KMS-11 (cell line): ENCODE measurements at regions not wholly inside any gene's neighbourhood (a gene's known extent, or its start where the extent isn't known, plus 50 kb on each side); places are given as distances from the start of the nearest gene placed in this dataset.

Experiments
- H2AFZ ChIP-seq: fragments of 200-600 bp; sonication (generic); 2 replicates; pipeline ENCODE4 v1.6.1; 2016; ENCODE audit warnings: antibody characterized with exemption, mixed run types, low read depth
- H3K27ac ChIP-seq: fragments of 200-600 bp; sonication (generic); 2 replicates; pipeline ENCODE4 v1.6.1; 2016; ENCODE audit warnings: mild to moderate bottlenecking, mixed run types
- H3K27me3 ChIP-seq: fragments of 200-600 bp; sonication (generic); 2 replicates; pipeline ENCODE4 v1.6.1; 2017; ENCODE audit warnings: mild to moderate bottlenecking, low read depth, mixed run types, moderate library complexity; ENCODE audit not compliant: insufficient read depth
- H3K36me3 ChIP-seq: fragments of 200-600 bp; sonication (generic); 2 replicates; pipeline ENCODE4 v1.6.1; 2017; ENCODE audit warnings: mild to moderate bottlenecking, mixed run types; ENCODE audit not compliant: insufficient read depth
- H3K4me1 ChIP-seq: fragments of 200-600 bp; sonication (generic); 2 replicates; pipeline ENCODE4 v1.6.1; 2016; ENCODE audit warnings: mild to moderate bottlenecking, low read depth, mixed run types; ENCODE audit not compliant: poor library complexity, severe bottlenecking
- H3K4me2 ChIP-seq: fragments of 200-600 bp; sonication (generic); 2 replicates; pipeline ENCODE4 v1.7.0; 2016; ENCODE audit warnings: mild to moderate bottlenecking, mixed run types
- H3K4me3 ChIP-seq: fragments of 200-600 bp; sonication (generic); IDR thresholded peaks from 2 replicates; pipeline ENCODE4 v1.6.1; 2017; ENCODE audit warnings: low read depth, low read length, mixed read lengths; ENCODE audit not compliant: insufficient read depth
- H3K79me2 ChIP-seq: fragments of 200-600 bp; sonication (generic); 2 replicates; pipeline ENCODE4 v1.6.1; 2016; ENCODE audit warnings: low read depth, mixed run types; ENCODE audit not compliant: insufficient read depth
- H3K9ac ChIP-seq: fragments of 200-600 bp; sonication (generic); 2 replicates; pipeline ENCODE4 v1.6.1; 2016; ENCODE audit warnings: mild to moderate bottlenecking, mixed run types
- H4K20me1 ChIP-seq: fragments of 200-600 bp; sonication (generic); 2 replicates; pipeline ENCODE4 v1.6.1; 2016; ENCODE audit warnings: mild to moderate bottlenecking, mixed run types; ENCODE audit not compliant: insufficient read depth
- TF ChIP-seq, protein P1 (sequence below): fragments of 200-600 bp; sonication (generic); conservative IDR thresholded peaks from 2 replicates; pipeline ENCODE4 v1.6.1; 2017; ENCODE audit warnings: low read depth, mild to moderate bottlenecking, antibody characterized with exemption, low read length, moderate library complexity, mixed read lengths

DNA sequence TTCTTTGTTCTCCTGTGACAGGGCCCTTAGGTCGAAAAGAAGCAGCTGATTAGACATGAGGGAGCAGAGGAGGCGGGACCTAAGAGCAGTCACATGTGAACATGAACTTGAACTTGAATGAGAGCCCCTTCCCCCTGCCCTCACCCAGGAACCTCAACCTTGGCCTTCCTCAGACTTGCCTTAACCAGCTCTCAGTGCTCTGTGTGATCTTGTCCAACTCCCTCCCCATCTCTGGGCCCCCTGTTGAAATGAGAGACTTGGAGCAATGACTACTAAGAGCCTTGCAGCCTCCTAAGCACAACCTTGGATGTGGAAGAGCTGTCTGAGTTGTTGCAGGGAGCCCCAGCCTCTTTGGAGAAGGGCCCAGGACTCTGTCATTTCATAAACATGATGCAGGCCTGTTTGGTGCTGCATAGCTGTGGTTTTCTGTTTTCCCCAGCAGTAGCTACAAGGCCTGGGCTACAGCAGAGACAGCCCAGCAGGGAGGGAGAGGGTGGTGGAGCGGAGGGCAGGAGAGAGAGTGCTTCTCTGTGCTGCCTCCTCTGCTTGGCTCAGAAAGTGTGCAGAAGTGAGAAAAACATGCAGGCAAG is 123.9 kb upstream of the ZMIZ1 start:
- Histone ChIP-seq H3K27ac (no peak overlapping the region), H3K4me2 (no peak overlapping the region)

DNA sequence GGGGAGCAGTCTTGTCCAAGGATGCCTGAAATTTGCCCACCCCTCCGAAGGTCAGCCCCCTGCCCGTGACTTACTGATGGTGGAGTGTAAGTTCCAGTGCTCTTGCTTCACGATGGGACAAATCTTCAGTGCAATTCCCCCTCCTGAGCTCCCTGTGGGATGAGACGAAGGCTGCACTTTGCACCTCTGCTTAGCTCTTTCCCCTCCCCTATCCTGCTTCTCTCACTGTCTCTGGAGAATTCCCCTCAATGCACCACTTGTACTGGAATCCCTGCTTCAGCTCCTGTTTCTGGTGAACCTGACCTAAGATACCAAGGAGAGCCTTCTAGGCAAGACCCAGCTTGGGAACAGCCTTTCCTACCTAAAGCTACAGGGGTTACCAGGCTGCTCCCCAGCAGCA is 122.9 kb upstream of the ZMIZ1 start:
- no peak overlapping the region for H3K27ac ChIP-seq
- no peaks in the 10 kb centered on the region for H4K20me1 ChIP-seq
- TF ChIP-seq, protein P1, sequence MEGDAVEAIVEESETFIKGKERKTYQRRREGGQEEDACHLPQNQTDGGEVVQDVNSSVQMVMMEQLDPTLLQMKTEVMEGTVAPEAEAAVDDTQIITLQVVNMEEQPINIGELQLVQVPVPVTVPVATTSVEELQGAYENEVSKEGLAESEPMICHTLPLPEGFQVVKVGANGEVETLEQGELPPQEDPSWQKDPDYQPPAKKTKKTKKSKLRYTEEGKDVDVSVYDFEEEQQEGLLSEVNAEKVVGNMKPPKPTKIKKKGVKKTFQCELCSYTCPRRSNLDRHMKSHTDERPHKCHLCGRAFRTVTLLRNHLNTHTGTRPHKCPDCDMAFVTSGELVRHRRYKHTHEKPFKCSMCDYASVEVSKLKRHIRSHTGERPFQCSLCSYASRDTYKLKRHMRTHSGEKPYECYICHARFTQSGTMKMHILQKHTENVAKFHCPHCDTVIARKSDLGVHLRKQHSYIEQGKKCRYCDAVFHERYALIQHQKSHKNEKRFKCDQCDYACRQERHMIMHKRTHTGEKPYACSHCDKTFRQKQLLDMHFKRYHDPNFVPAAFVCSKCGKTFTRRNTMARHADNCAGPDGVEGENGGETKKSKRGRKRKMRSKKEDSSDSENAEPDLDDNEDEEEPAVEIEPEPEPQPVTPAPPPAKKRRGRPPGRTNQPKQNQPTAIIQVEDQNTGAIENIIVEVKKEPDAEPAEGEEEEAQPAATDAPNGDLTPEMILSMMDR, result no peak
- no peaks in the 10 kb centered on the region for H3K27me3 ChIP-seq
- H3K4me2 ChIP-seq, result no peak overlapping the region
- H3K4me1 ChIP-seq, result no peaks in the 10 kb centered on the region
- no peaks in the 10 kb centered on the region for H3K36me3 ChIP-seq
- H3K79me2 ChIP-seq, result no peaks in the 10 kb centered on the region
- no peak overlapping the region for H3K4me3 ChIP-seq
- no peak overlapping the region for H2AFZ ChIP-seq
- H3K9ac ChIP-seq, result no peak overlapping the region

More for the DNA sequence above, 123.9 kb upstream of the ZMIZ1 start:
- H3K79me2 ChIP-seq, result no peaks in the 10 kb centered on the region
- TF ChIP-seq, protein P1, result no peak
- no peak overlapping the region for H3K4me3 ChIP-seq
- no peak overlapping the region for H3K9ac ChIP-seq
- no peak overlapping the region for H2AFZ ChIP-seq
- H3K4me1 ChIP-seq, result no peaks in the 10 kb centered on the region
- H4K20me1 ChIP-seq, result no peaks in the 10 kb centered on the region
- no peaks in the 10 kb centered on the region for H3K27me3 ChIP-seq
- H3K36me3 ChIP-seq, result no peaks in the 10 kb centered on the region

GRCh38 chr10:78947226-78947625 is 121.5 kb upstream of the ZMIZ1 start:
- no peak overlapping the region for H3K27ac ChIP-seq
- H3K4me3 ChIP-seq, result no peak overlapping the region
- H3K27me3 ChIP-seq, result no peaks in the 10 kb centered on the region
- no peak overlapping the region for H3K9ac ChIP-seq
- H3K79me2 ChIP-seq, result no peaks in the 10 kb centered on the region
- no peaks in the 10 kb centered on the region for H4K20me1 ChIP-seq
- H3K4me2 ChIP-seq, result no peak overlapping the region
- TF ChIP-seq, protein P1, result no peak
- no peak overlapping the region for H2AFZ ChIP-seq
- H3K4me1 ChIP-seq, result no peaks in the 10 kb centered on the region
- no peaks in the 10 kb centered on the region for H3K36me3 ChIP-seq

GRCh38 chr10:78947733-78948132 is 121.0 kb upstream of the ZMIZ1 start:
- no peaks in the 10 kb centered on the region for H4K20me1 ChIP-seq
- no peak overlapping the region for H3K27ac ChIP-seq
- H3K4me2 ChIP-seq, result no peak overlapping the region
- no peaks in the 10 kb centered on the region for H3K36me3 ChIP-seq
- TF ChIP-seq, protein P1, result no peak
- no peak overlapping the region for H3K4me3 ChIP-seq
- no peaks in the 10 kb centered on the region for H3K27me3 ChIP-seq
- no peak overlapping the region for H2AFZ ChIP-seq
- no peak overlapping the region for H3K9ac ChIP-seq
- no peaks in the 10 kb centered on the region for H3K79me2 ChIP-seq
- H3K4me1 ChIP-seq, result no peaks in the 10 kb centered on the region
